Calu3 (cell line): ENCODE measurements at regions not wholly inside any gene's neighbourhood (a gene's known extent, or its start where the extent isn't known, plus 50 kb on each side); places are given as distances from the start of the nearest gene placed in this dataset.
A peak's percentile ranks its signal among the peaks of the same experiment; 100 is the strongest.

Experiments used
- BruUV-seq: library from RNA; stranded (reverse); fragments of 400-500 nt; replicated peaks from 2 replicates; lab custom pipeline; 2021; lab: Mats Ljungman, UMichigan
- CTCF ChIA-PET: fragments of 300-600 bp; sonication (Branson Sonifier 250); formaldehyde crosslinking; loops from one replicate; lab custom pipeline; 2022; ENCODE audit warnings: antibody characterized with exemption; lab: Charles Lee
- DNase-seq: peaks from one replicate; pipeline ENCODE4 v3.0.0; 2022
- H3K27ac Mint-ChIP-seq: one replicate; pipeline ENCODE4 v1.8.0; 2022; ENCODE audit warnings: mixed read lengths; ENCODE audit not compliant: unreplicated experiment
- H3K27me3 Mint-ChIP-seq: one replicate; pipeline ENCODE4 v1.8.0; 2022; ENCODE audit warnings: mixed read lengths; ENCODE audit not compliant: unreplicated experiment
- H3K36me3 Mint-ChIP-seq: one replicate; pipeline ENCODE4 v1.8.0; 2022; ENCODE audit warnings: mild to moderate bottlenecking, moderate library complexity, mixed read lengths; ENCODE audit not compliant: insufficient read depth, unreplicated experiment
- H3K4me1 Mint-ChIP-seq: one replicate; pipeline ENCODE4 v1.8.0; 2022; ENCODE audit warnings: mild to moderate bottlenecking, low read depth, mixed read lengths; ENCODE audit not compliant: unreplicated experiment
- H3K4me3 Mint-ChIP-seq: one replicate; pipeline ENCODE4 v1.8.0; 2022; ENCODE audit warnings: mild to moderate bottlenecking, low read depth, moderate library complexity, mixed read lengths; ENCODE audit not compliant: unreplicated experiment
- H3K9me3 Mint-ChIP-seq: one replicate; pipeline ENCODE4 v1.8.0; 2022; ENCODE audit warnings: low read depth, mixed read lengths; ENCODE audit not compliant: unreplicated experiment
- intact Hi-C: fragments of 100-400 bp; cut with micrococcal nuclease; formaldehyde crosslinking; loops from one replicate; pipeline ENCODE4 v1.10.0; 2022; ENCODE audit not compliant: unreplicated experiment
- TF ChIP-seq, protein P1 (sequence below): fragments of 200-600 bp; IDR thresholded peaks from one replicate; pipeline ENCODE4 v1.8.0; 2022; ENCODE audit warnings: antibody characterized with exemption; ENCODE audit not compliant: unreplicated experiment

- DNase-seq: no peak
- CTCF ChIA-PET: no interaction called here
- Mint-ChIP-seq H3K4me1 (peaks cover 42% of the 10 kb centered on the region), H3K27ac (peak overlapping the region; percentile 7), H3K27me3 (no peaks in the 10 kb centered on the region), H3K4me3 (no peak overlapping the region), H3K9me3 (peaks cover 4% of the 10 kb centered on the region), H3K36me3 (no peaks in the 10 kb centered on the region)
- intact Hi-C loops: loop anchor here (5.0 kb wide), 1 partner anchor 128 kb away; no protein-coding TSS in a partner anchor
- BruUV-seq: no TSS peak
- TF ChIP-seq, protein P1, sequence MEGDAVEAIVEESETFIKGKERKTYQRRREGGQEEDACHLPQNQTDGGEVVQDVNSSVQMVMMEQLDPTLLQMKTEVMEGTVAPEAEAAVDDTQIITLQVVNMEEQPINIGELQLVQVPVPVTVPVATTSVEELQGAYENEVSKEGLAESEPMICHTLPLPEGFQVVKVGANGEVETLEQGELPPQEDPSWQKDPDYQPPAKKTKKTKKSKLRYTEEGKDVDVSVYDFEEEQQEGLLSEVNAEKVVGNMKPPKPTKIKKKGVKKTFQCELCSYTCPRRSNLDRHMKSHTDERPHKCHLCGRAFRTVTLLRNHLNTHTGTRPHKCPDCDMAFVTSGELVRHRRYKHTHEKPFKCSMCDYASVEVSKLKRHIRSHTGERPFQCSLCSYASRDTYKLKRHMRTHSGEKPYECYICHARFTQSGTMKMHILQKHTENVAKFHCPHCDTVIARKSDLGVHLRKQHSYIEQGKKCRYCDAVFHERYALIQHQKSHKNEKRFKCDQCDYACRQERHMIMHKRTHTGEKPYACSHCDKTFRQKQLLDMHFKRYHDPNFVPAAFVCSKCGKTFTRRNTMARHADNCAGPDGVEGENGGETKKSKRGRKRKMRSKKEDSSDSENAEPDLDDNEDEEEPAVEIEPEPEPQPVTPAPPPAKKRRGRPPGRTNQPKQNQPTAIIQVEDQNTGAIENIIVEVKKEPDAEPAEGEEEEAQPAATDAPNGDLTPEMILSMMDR: no peak
Measured at GRCh38 chr7:115088893-115089292, 167.0 kb downstream of the MDFIC start.

- intact Hi-C loops: loop anchor here (5.0 kb wide), 1 partner anchor 130 kb away; no protein-coding TSS in a partner anchor
- H3K27ac Mint-ChIP-seq: no peak overlapping the region
Measured at GRCh38 chr7:115087437-115087836, 165.5 kb downstream of the MDFIC start.

GRCh38 chr7:115086146-115086841 is 164.4 kb downstream of the MDFIC start:
- CTCF ChIA-PET: interaction anchor here (1.6 kb wide), 1 partner anchor 11 kb away, joined by 6 read pairs; no protein-coding TSS in a partner anchor
- BruUV-seq: no TSS peak
- H3K4me1 Mint-ChIP-seq: peaks cover 39% of the 10 kb centered on the region
- peaks cover 4% of the 10 kb centered on the region for H3K9me3 Mint-ChIP-seq
- TF ChIP-seq, protein P1: no peak
- intact Hi-C loops: loop anchor here (5.0 kb wide), 1 partner anchor 131 kb away; no protein-coding TSS in a partner anchor
- H3K36me3 Mint-ChIP-seq: no peaks in the 10 kb centered on the region
- H3K4me3 Mint-ChIP-seq: no peak overlapping the region
- no peaks in the 10 kb centered on the region for H3K27me3 Mint-ChIP-seq
- no peak overlapping the region for H3K27ac Mint-ChIP-seq
- DNase-seq: no peak

More at GRCh38 chr7:115087437-115087836, 165.5 kb downstream of the MDFIC start:
- H3K36me3 Mint-ChIP-seq: no peaks in the 10 kb centered on the region
- no peaks in the 10 kb centered on the region for H3K27me3 Mint-ChIP-seq
- DNase-seq: peak; percentile 35
- CTCF ChIA-PET: interaction anchor here (1.6 kb wide), 1 partner anchor 10 kb away, joined by 6 read pairs; no protein-coding TSS in a partner anchor
- no TSS peak for BruUV-seq
- TF ChIP-seq, protein P1: no peak
- no peak overlapping the region for H3K4me3 Mint-ChIP-seq
- H3K4me1 Mint-ChIP-seq: peaks cover 39% of the 10 kb centered on the region
- H3K9me3 Mint-ChIP-seq: peaks cover 4% of the 10 kb centered on the region

- TF ChIP-seq, protein P1: no peak
- Mint-ChIP-seq H3K4me1 (peaks cover 39% of the 10 kb centered on the region), H3K36me3 (no peaks in the 10 kb centered on the region), H3K27ac (peak overlapping the region; percentile 81), H3K9me3 (peaks cover 4% of the 10 kb centered on the region), H3K27me3 (no peaks in the 10 kb centered on the region), H3K4me3 (no peak overlapping the region)
- CTCF ChIA-PET: no interaction called here
- BruUV-seq: no TSS peak
- intact Hi-C loops: loop anchor here (5.0 kb wide), 1 partner anchor 132 kb away; no protein-coding TSS in a partner anchor
- DNase-seq: peak; percentile 27
Measured at GRCh38 chr7:115085421-115085820, 163.5 kb downstream of the MDFIC start.
